Keratinocyte (primary cell): ENCODE measurements at regions not wholly inside any gene's neighbourhood (a gene's known extent, or its start where the extent isn't known, plus 50 kb on each side); places are given as distances from the start of the nearest gene placed in this dataset.

ENCODE experiments used
- DNase-seq: peaks from one replicate; pipeline ENCODE4 v3.0.0-alpha.2; 2011; ENCODE audit warnings: low read depth, missing footprints, low spot score
- FAIRE-seq: peaks from 2 replicates; lab custom pipeline; 2011; peaks lifted over from hg19 to GRCh38; lab: Jason Lieb, UNC
- H2AFZ ChIP-seq: 2 replicates; pipeline ENCODE4 v1.6.0; 2012; ENCODE audit warnings: low read length, control low read depth, inconsistent platforms; ENCODE audit not compliant: control insufficient read depth
- H3K27ac ChIP-seq: 2 replicates; pipeline ENCODE4 v1.5.1; 2011; ENCODE audit warnings: low read length; ENCODE audit not compliant: control insufficient read depth, insufficient read depth
- H3K27me3 ChIP-seq: 3 replicates; pipeline ENCODE4 v1.6.0; 2011; ENCODE audit warnings: low read length; ENCODE audit not compliant: control insufficient read depth, insufficient read depth; ENCODE audit errors: extremely low read depth
- H3K36me3 ChIP-seq, 2 experiments: 2 replicates in 1 of 2; 3 replicates in 1 of 2; pipeline ENCODE4 v1.5.1; 2011; ENCODE audit warnings: low read length in 2 of 2, mild to moderate bottlenecking in 1 of 2; ENCODE audit not compliant: control insufficient read depth in 2 of 2, insufficient read depth in 2 of 2; ENCODE audit errors: extremely low read depth in 1 of 2
- H3K4me1 ChIP-seq: 3 replicates; pipeline ENCODE4 v1.5.1; 2011; ENCODE audit warnings: low read length; ENCODE audit not compliant: control insufficient read depth, insufficient read depth; ENCODE audit errors: extremely low read depth
- H3K4me2 ChIP-seq: 3 replicates; pipeline ENCODE4 v1.6.0; 2011; ENCODE audit warnings: low read depth, low read length; ENCODE audit not compliant: control insufficient read depth, insufficient read depth; ENCODE audit errors: extremely low read depth
- H3K4me3 ChIP-seq, 3 experiments: fragments of 200-600 bp in 1 of 3; sonication (generic) in 1 of 3; 2 replicates in 2 of 3; 3 replicates in 1 of 3; pipeline ENCODE4 v1.5.1; 2011 to 2016; ENCODE audit warnings: low read length in 3 of 3, mild to moderate bottlenecking in 3 of 3, control low read depth in 2 of 3, inconsistent platforms in 1 of 3, low read depth in 1 of 3, mixed read lengths in 1 of 3, mixed run types in 1 of 3, moderate library complexity in 1 of 3; ENCODE audit not compliant: control insufficient read depth in 2 of 3, insufficient read depth in 2 of 3; ENCODE audit errors: extremely low read depth in 1 of 3
- H3K79me2 ChIP-seq: 2 replicates; pipeline ENCODE4 v1.6.0; 2012; ENCODE audit warnings: low read length; ENCODE audit not compliant: control insufficient read depth, insufficient read depth
- H3K9ac ChIP-seq: 3 replicates; pipeline ENCODE4 v1.6.0; 2011; ENCODE audit warnings: low read length; ENCODE audit not compliant: control insufficient read depth, insufficient read depth; ENCODE audit errors: extremely low read depth
- H3K9me1 ChIP-seq: 3 replicates; pipeline ENCODE4 v1.6.0; 2011; ENCODE audit warnings: low read length; ENCODE audit not compliant: control insufficient read depth, insufficient read depth; ENCODE audit errors: extremely low read depth
- H3K9me3 ChIP-seq: 2 replicates; pipeline ENCODE4 v1.5.1; 2012; ENCODE audit warnings: low read depth, low read length; ENCODE audit not compliant: control insufficient read depth
- H4K20me1 ChIP-seq: 3 replicates; pipeline ENCODE4 v1.6.0; 2011; ENCODE audit warnings: low read length; ENCODE audit not compliant: control insufficient read depth, insufficient read depth; ENCODE audit errors: extremely low read depth
- EZH2 ChIP-seq: IDR thresholded peaks from one replicate; pipeline ENCODE4 v1.6.1; 2012; ENCODE audit warnings: inconsistent platforms, mild to moderate bottlenecking, low read length, moderate library complexity
- dilution Hi-C: fragments of 300-500 bp; cut with MboI; formaldehyde crosslinking; loops from one replicate; pipeline ENCODE4 v1.7.0; 2020; ENCODE audit warnings: low sequenced_read_pairs; ENCODE audit not compliant: extremely low pct_ligation_motif_present
- TF ChIP-seq, protein P1 (sequence below), 3 experiments: IDR thresholded peaks in 1 of 3; conservative IDR thresholded peaks in 1 of 3; optimal IDR thresholded peaks in 1 of 3; 2 replicates in 2 of 3; 3 replicates in 1 of 3; pipeline versions ENCODE3 to v1.5.1; 2011; ENCODE audit warnings: low read length in 3 of 3, mild to moderate bottlenecking in 3 of 3, moderate library complexity in 2 of 3, control low read depth in 1 of 3, inconsistent platforms in 1 of 3; ENCODE audit not compliant: insufficient read depth in 2 of 3; ENCODE audit errors: extremely low read depth in 1 of 3

DNA sequence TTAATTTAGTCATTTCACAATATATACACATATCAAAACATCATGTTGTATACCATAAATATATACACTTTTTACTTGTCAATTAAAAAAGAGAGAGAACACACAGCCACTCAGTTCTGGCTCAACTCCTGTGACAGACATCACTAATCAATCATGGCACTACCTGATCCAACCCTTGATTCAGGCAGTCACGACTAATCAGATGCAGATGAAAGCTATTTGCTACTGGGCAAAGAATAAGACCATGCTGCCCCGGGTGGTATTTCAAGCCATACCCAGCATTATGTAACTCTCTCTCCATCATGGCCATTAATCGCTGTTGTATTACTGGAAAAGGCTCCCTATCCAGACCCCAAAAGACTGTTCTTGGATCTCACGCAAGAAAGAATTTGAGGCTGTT is 345.7 kb downstream of the HAPSTR1 start:
- no peaks in the 10 kb centered on the region for H4K20me1 ChIP-seq
- H3K9me3 ChIP-seq: no peaks in the 10 kb centered on the region
- H3K36me3 ChIP-seq: no peaks in the 10 kb centered on the region
- FAIRE-seq (no peak), DNase-seq (no peak)
- H3K4me3 ChIP-seq: no peak overlapping the region
- no peaks in the 10 kb centered on the region for H3K9me1 ChIP-seq
- no peak overlapping the region for H3K27ac ChIP-seq
- no peak overlapping the region for H3K9ac ChIP-seq
- no peaks in the 10 kb centered on the region for H3K4me1 ChIP-seq
- H3K79me2 ChIP-seq: no peaks in the 10 kb centered on the region
- TF ChIP-seq EZH2: no peak
- TF ChIP-seq, protein P1, sequence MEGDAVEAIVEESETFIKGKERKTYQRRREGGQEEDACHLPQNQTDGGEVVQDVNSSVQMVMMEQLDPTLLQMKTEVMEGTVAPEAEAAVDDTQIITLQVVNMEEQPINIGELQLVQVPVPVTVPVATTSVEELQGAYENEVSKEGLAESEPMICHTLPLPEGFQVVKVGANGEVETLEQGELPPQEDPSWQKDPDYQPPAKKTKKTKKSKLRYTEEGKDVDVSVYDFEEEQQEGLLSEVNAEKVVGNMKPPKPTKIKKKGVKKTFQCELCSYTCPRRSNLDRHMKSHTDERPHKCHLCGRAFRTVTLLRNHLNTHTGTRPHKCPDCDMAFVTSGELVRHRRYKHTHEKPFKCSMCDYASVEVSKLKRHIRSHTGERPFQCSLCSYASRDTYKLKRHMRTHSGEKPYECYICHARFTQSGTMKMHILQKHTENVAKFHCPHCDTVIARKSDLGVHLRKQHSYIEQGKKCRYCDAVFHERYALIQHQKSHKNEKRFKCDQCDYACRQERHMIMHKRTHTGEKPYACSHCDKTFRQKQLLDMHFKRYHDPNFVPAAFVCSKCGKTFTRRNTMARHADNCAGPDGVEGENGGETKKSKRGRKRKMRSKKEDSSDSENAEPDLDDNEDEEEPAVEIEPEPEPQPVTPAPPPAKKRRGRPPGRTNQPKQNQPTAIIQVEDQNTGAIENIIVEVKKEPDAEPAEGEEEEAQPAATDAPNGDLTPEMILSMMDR (optimal IDR thresholded peaks at IDR 0.05 in 1 of 3, IDR thresholded peaks at IDR 0.05 in 1 of 3, conservative IDR thresholded peaks at IDR 0.05 in 1 of 3; ENCODE audit: extremely low read depth in 1 of 3, insufficient read depth in 2 of 3, low read length in 3 of 3): no peak
- H3K27me3 ChIP-seq: no peaks in the 10 kb centered on the region
- H3K4me2 ChIP-seq: no peak overlapping the region
- dilution Hi-C loops: no loop called here
- H2AFZ ChIP-seq: no peak overlapping the region

DNA sequence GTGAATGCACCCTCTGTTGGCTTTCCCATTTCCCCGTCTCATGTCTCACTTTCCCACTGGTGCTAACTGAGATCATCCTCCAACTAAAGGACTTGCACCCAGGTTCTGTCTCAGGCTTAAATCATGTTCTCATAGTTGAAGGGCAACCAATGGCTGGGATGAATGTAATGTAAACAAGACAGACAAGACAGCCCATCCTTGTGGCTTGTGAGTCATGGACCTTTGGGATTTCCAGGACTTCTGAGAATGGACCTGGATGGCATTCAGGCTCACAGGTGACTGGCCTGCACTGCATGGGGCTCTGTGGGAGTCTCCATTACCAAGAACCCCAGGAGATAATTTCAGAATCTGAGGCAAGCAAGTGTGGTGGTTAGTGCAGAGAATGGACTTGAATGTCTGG is 347.5 kb downstream of the HAPSTR1 start:
- Histone ChIP-seq H3K27ac (no peak overlapping the region), H3K9me1 (no peaks in the 10 kb centered on the region), H3K79me2 (no peaks in the 10 kb centered on the region), H3K9me3 (no peaks in the 10 kb centered on the region), H3K27me3 (no peaks in the 10 kb centered on the region), H3K4me1 (no peaks in the 10 kb centered on the region), H3K9ac (no peak overlapping the region), H4K20me1 (no peaks in the 10 kb centered on the region), H3K4me2 (no peak overlapping the region), H3K4me3 (no peak overlapping the region), H3K36me3 (no peaks in the 10 kb centered on the region), H2AFZ (no peak overlapping the region)
- no peak for FAIRE-seq
- no peak for TF ChIP-seq EZH2
- TF ChIP-seq, protein P1 (optimal IDR thresholded peaks at IDR 0.05 in 1 of 3, IDR thresholded peaks at IDR 0.05 in 1 of 3, conservative IDR thresholded peaks at IDR 0.05 in 1 of 3; ENCODE audit: extremely low read depth in 1 of 3, insufficient read depth in 2 of 3, low read length in 3 of 3): no peak
- no peak for DNase-seq
- dilution Hi-C loops: no loop called here
